PC-9 (cell line): ENCODE measurements at regions not wholly inside any gene's neighbourhood (a gene's known extent, or its start where the extent isn't known, plus 50 kb on each side); places are given as distances from the start of the nearest gene placed in this dataset.

Experiments
- EZH2 ChIP-seq: fragments of 200-600 bp; sonication (generic); IDR thresholded peaks from 2 replicates; pipeline ENCODE4 v1.8.0; 2017; ENCODE audit warnings: antibody characterized with exemption, low read depth
- TF ChIP-seq, protein P1 (sequence below): fragments of 200-600 bp; sonication (generic); conservative IDR thresholded peaks from 2 replicates; pipeline ENCODE4 v1.6.1; 2017; ENCODE audit warnings: mixed run types, antibody characterized with exemption, mild to moderate bottlenecking, moderate library complexity

DNA sequence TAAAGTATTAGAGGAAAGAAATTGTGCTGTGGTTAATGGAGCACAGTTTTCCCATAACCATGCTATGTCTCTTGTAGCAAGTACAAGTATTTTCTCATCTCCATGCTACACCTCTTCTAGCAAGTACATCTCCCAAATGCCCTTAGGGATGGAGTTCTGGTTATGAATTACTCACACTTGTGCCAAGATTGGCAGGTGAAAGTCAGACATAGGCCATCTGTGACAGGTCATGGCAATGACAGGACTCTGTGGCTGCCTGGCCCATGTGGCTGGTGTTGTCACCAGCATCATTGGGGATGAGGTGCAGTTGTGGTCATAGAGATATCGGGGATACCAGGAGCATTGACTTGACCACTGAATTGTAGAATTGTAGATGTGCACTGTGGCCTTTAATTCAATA is 310.2 kb downstream of the FAT4 start:
- TF ChIP-seq, protein P1, sequence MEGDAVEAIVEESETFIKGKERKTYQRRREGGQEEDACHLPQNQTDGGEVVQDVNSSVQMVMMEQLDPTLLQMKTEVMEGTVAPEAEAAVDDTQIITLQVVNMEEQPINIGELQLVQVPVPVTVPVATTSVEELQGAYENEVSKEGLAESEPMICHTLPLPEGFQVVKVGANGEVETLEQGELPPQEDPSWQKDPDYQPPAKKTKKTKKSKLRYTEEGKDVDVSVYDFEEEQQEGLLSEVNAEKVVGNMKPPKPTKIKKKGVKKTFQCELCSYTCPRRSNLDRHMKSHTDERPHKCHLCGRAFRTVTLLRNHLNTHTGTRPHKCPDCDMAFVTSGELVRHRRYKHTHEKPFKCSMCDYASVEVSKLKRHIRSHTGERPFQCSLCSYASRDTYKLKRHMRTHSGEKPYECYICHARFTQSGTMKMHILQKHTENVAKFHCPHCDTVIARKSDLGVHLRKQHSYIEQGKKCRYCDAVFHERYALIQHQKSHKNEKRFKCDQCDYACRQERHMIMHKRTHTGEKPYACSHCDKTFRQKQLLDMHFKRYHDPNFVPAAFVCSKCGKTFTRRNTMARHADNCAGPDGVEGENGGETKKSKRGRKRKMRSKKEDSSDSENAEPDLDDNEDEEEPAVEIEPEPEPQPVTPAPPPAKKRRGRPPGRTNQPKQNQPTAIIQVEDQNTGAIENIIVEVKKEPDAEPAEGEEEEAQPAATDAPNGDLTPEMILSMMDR = no peak
- TF ChIP-seq EZH2 = no peak
